H9 (cell line): ENCODE measurements at regions not wholly inside any gene's neighbourhood (a gene's known extent, or its start where the extent isn't known, plus 50 kb on each side); places are given as distances from the start of the nearest gene placed in this dataset.

Experiments
- DNase-seq: peaks from one replicate; pipeline ENCODE4 v3.0.0-alpha.2; 2017
- H2AFZ ChIP-seq: one replicate; pipeline ENCODE4 v1.6.1; 2013; ENCODE audit warnings: mild to moderate bottlenecking, low read length, control low read depth, moderate library complexity
- H2AK5ac ChIP-seq: 2 replicates; pipeline ENCODE4 v1.6.1; 2013; ENCODE audit warnings: low read length, control low read depth, mixed read lengths; ENCODE audit not compliant: insufficient read length
- H2BK120ac ChIP-seq: one replicate; pipeline ENCODE4 v1.6.1; 2013; ENCODE audit warnings: low read depth, mild to moderate bottlenecking, low read length, control low read depth, inconsistent platforms; ENCODE audit not compliant: poor library complexity, severe bottlenecking
- H2BK12ac ChIP-seq: 2 replicates; pipeline ENCODE4 v1.6.1; 2013; ENCODE audit warnings: low read length, control low read depth, mixed read lengths, low read depth; ENCODE audit not compliant: insufficient read length
- H2BK15ac ChIP-seq: 2 replicates; pipeline ENCODE4 v1.6.1; 2013; ENCODE audit warnings: low read depth, low read length, control low read depth
- H2BK20ac ChIP-seq: one replicate; pipeline ENCODE4 v1.6.1; 2013; ENCODE audit warnings: low read depth, mild to moderate bottlenecking, low read length, control low read depth, inconsistent platforms; ENCODE audit not compliant: poor library complexity, severe bottlenecking
- H2BK5ac ChIP-seq: 2 replicates; pipeline ENCODE4 v1.6.1; 2013; ENCODE audit warnings: low read length, control low read depth, mixed read lengths; ENCODE audit not compliant: insufficient read length
- H3K14ac ChIP-seq: 2 replicates; pipeline ENCODE4 v1.6.1; 2013; ENCODE audit warnings: low read length, control low read depth; ENCODE audit not compliant: insufficient read depth
- H3K18ac ChIP-seq: 2 replicates; pipeline ENCODE4 v1.6.1; 2013; ENCODE audit warnings: low read depth, mild to moderate bottlenecking, mixed read lengths, low read length, control low read depth; ENCODE audit not compliant: insufficient read length
- H3K23ac ChIP-seq: 2 replicates; pipeline ENCODE4 v1.6.1; 2013; ENCODE audit warnings: low read length, control low read depth, mixed read lengths, low read depth; ENCODE audit not compliant: insufficient read length
- H3K23me2 ChIP-seq: 2 replicates; pipeline ENCODE4 v1.6.1; 2013; ENCODE audit warnings: low read depth, mild to moderate bottlenecking, mixed read lengths, low read length, control low read depth; ENCODE audit not compliant: insufficient read length, poor library complexity, severe bottlenecking
- H3K27ac ChIP-seq: 2 replicates; pipeline ENCODE4 v1.5.1; 2013; ENCODE audit warnings: low read length, control low read depth, mixed read lengths, low read depth; ENCODE audit not compliant: insufficient read length
- H3K27me3 ChIP-seq: 2 replicates; pipeline ENCODE4 v1.6.1; 2013; ENCODE audit warnings: low read length, control low read depth, inconsistent platforms; ENCODE audit not compliant: insufficient read depth
- H3K4ac ChIP-seq: 2 replicates; pipeline ENCODE4 v1.6.1; 2013; ENCODE audit warnings: low read depth, mild to moderate bottlenecking, control low read depth, inconsistent platforms, low read length, moderate library complexity
- H3K4me1 ChIP-seq: 2 replicates; pipeline ENCODE4 v1.6.1; 2013; ENCODE audit warnings: low read length, control low read depth, inconsistent platforms; ENCODE audit not compliant: insufficient read depth
- H3K4me2 ChIP-seq: 2 replicates; pipeline ENCODE4 v1.6.1; 2013; ENCODE audit warnings: low read length, control low read depth, mixed read lengths; ENCODE audit not compliant: insufficient read length, insufficient read depth
- H3K56ac ChIP-seq: 2 replicates; pipeline ENCODE4 v1.6.1; 2013; ENCODE audit warnings: low read depth, mild to moderate bottlenecking, mixed read lengths, low read length, control low read depth; ENCODE audit not compliant: insufficient read length
- H3K79me1 ChIP-seq: 2 replicates; pipeline ENCODE4 v1.6.1; 2013; ENCODE audit warnings: low read depth, mild to moderate bottlenecking, moderate library complexity, low read length, control low read depth, inconsistent platforms; ENCODE audit not compliant: insufficient read depth, poor library complexity, severe bottlenecking
- H3K79me2 ChIP-seq: 2 replicates; pipeline ENCODE4 v1.6.1; 2013; ENCODE audit warnings: low read length, control low read depth, inconsistent platforms; ENCODE audit not compliant: insufficient read depth
- H3K9ac ChIP-seq: 2 replicates; pipeline ENCODE4 v1.6.1; 2013; ENCODE audit warnings: low read length, control low read depth, mixed read lengths; ENCODE audit not compliant: insufficient read length; ENCODE audit errors: extremely low read depth
- H3K9me3 ChIP-seq: one replicate; pipeline ENCODE4 v1.6.1; 2013; ENCODE audit warnings: low read depth, low read length, inconsistent platforms; ENCODE audit not compliant: control insufficient read depth
- H3T11ph ChIP-seq: one replicate; pipeline ENCODE4 v1.6.1; 2013; ENCODE audit warnings: mild to moderate bottlenecking, low read length, control low read depth, inconsistent platforms
- H4K20me1 ChIP-seq: one replicate; pipeline ENCODE4 v1.6.1; 2013; ENCODE audit not compliant: control insufficient read depth, insufficient read length, insufficient read depth
- H4K5ac ChIP-seq: 2 replicates; pipeline ENCODE4 v1.6.1; 2013; ENCODE audit warnings: low read depth, mild to moderate bottlenecking, mixed read lengths, low read length, control low read depth; ENCODE audit not compliant: insufficient read length
- H4K8ac ChIP-seq: replicated peaks from 2 replicates; pipeline ENCODE4 v1.6.1; 2013; ENCODE audit warnings: low read length, control low read depth, mixed read lengths, low read depth; ENCODE audit not compliant: insufficient read length
- H4K91ac ChIP-seq: 2 replicates; pipeline ENCODE4 v1.6.1; 2013; ENCODE audit warnings: low read depth, mild to moderate bottlenecking, moderate library complexity, mixed read lengths, low read length, control low read depth; ENCODE audit not compliant: insufficient read length
- H3K27ac Mint-ChIP-seq, 3 experiments: 2 replicates in 2 of 3; 3 replicates in 1 of 3; pipeline ENCODE4 v1.8.0; 2020 to 2021; ENCODE audit warnings: mixed read lengths in 3 of 3, mild to moderate bottlenecking in 1 of 3, moderate library complexity in 1 of 3
- H3K27me3 Mint-ChIP-seq: 2 replicates; pipeline ENCODE4 v1.8.0; 2021; ENCODE audit warnings: low read depth, mild to moderate bottlenecking, moderate library complexity, mixed read lengths
- H3K36me3 Mint-ChIP-seq, 3 experiments: 2 replicates in 2 of 3; 3 replicates in 1 of 3; pipeline ENCODE4 v1.8.0; 2020 to 2021; ENCODE audit warnings: low read depth in 3 of 3, mixed read lengths in 3 of 3; ENCODE audit not compliant: insufficient read depth in 1 of 3
- H3K4me1 Mint-ChIP-seq, 2 experiments: 2 replicates each; pipeline ENCODE4 v1.8.0; 2020; ENCODE audit warnings: mixed read lengths in 2 of 2
- H3K4me3 Mint-ChIP-seq, 2 experiments: 2 replicates in 1 of 2; 3 replicates in 1 of 2; pipeline ENCODE4 v1.8.0; 2020 to 2021; ENCODE audit warnings: mild to moderate bottlenecking in 2 of 2, mixed read lengths in 2 of 2, moderate library complexity in 1 of 2
- H3K9me3 Mint-ChIP-seq, 2 experiments: 2 replicates in 1 of 2; 3 replicates in 1 of 2; pipeline ENCODE4 v1.8.0; 2020; ENCODE audit warnings: mild to moderate bottlenecking in 2 of 2, mixed read lengths in 2 of 2, moderate library complexity in 1 of 2
- CTCF ChIP-seq: fragments of 200-600 bp; sonication (generic); conservative IDR thresholded peaks from 3 replicates; pipeline ENCODE4 v1.8.0; 2021; ENCODE audit warnings: antibody characterized with exemption, mild to moderate bottlenecking
- WGBS: extraction: QIAGEN DNeasy Blood & Tissue Kit; methylation state at CpG from one replicate; pipeline ENCODE4 v1.1.7; 2013; ENCODE audit warnings: missing lambda C conversion rate, low lambda C conversion rate, mixed read lengths; ENCODE audit not compliant: insufficient read length; ENCODE audit errors: extremely low coverage; 5-methylcytosine and 5-hydroxymethylcytosine counted together

DNA sequence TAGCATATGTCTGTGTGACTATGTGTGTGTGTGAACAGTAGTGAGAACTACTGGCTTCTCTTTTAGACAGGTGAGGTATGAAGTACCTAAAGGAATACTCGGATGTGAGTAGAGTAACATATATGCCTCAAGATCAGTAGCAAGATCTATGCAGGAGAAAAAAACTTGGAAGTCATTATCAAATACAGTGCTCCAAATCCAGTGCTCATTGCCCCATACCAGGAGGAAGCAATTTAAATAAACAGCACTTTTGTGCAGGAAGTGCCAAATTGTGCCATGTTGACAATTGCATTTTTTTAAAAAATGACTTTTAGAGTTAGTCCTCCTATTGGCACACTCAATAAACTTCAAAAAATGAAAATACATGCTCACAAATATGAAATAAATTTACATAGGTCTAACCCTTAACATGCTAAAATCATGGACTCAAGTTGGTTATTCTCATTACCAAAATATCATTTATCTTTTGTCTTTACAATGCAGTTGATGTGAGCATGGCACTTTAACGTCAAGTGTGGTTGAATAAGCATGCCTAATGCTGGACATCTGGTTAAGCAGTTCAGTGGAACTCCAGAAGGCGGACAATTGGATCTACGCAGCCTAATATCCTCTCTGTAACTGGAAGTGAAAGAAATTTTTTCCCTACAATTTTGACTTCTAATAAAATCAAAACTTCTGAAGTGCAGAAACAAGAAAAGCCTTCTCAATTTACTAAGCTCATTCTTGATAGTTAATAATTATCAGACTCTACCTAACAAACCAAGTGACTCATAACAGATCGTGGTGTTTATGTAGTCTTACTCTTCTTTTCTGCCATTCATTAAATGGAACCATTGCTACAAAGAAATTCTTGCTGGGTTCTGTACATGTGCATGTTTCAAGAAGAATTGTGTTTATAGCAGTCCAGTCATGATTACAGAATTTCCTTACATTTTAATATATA lies 195.2 kb downstream of the MDFIC start:
- H3K27me3 Mint-ChIP-seq: peaks cover 2% of the 10 kb centered on the region; the same call in 1 of the 2 replicates
- no peak for DNase-seq
- no peak overlapping the region for H4K91ac ChIP-seq

More for the DNA sequence above, 195.2 kb downstream of the MDFIC start:
- no peak overlapping the region for H3K27ac Mint-ChIP-seq
- H3K27ac ChIP-seq: no peak overlapping the region
- no peak overlapping the region for H3T11ph ChIP-seq
- no peak overlapping the region for H3K4me2 ChIP-seq
- H2BK120ac ChIP-seq: no peak overlapping the region
- no peak overlapping the region for H2BK5ac ChIP-seq
- H3K23ac ChIP-seq: no peak overlapping the region
- H3K9ac ChIP-seq: no peak overlapping the region
- no peak overlapping the region for H3K14ac ChIP-seq
- H3K56ac ChIP-seq: no peak overlapping the region
- no peak overlapping the region for H2BK15ac ChIP-seq
- H4K8ac ChIP-seq: no peak overlapping the region
- no peak overlapping the region for H2BK12ac ChIP-seq
- no peaks in the 10 kb centered on the region for H3K4me1 ChIP-seq
- H2AK5ac ChIP-seq: no peak overlapping the region
- H4K5ac ChIP-seq: no peak overlapping the region
- H2BK20ac ChIP-seq: no peak overlapping the region
- H3K23me2 ChIP-seq: no peaks in the 10 kb centered on the region
- H3K4ac ChIP-seq: no peak overlapping the region
- H4K20me1 ChIP-seq: no peaks in the 10 kb centered on the region
- H3K4me3 Mint-ChIP-seq: no peak overlapping the region
- no peaks in the 10 kb centered on the region for H3K79me1 ChIP-seq
- no CpG with 5 or more reads among the region's 5 CpGs for WGBS
- H3K18ac ChIP-seq: no peak overlapping the region
- peaks cover 0 to 5% of the 10 kb centered on the region in 2 experiments; a peak in 2 of 5 replicates for H3K9me3 Mint-ChIP-seq
- no peak for TF ChIP-seq CTCF
- H3K4me1 Mint-ChIP-seq: no peaks in the 10 kb centered on the region
- peaks cover 0 to 1% (median 0%) of the 10 kb centered on the region in 3 experiments; a peak in 2 of 7 replicates for H3K36me3 Mint-ChIP-seq
- H2AFZ ChIP-seq: no peak overlapping the region
- no peaks in the 10 kb centered on the region for H3K27me3 ChIP-seq
- no peaks in the 10 kb centered on the region for H3K9me3 ChIP-seq
- H3K79me2 ChIP-seq: no peaks in the 10 kb centered on the region
